Skeletal muscle tissue (tissue), 3 donors: ENCODE measurements at regions not wholly inside any gene's neighbourhood (a gene's known extent, or its start where the extent isn't known, plus 50 kb on each side); places are given as distances from the start of the nearest gene placed in this dataset.

ENCODE experiments used
- H3K27ac ChIP-seq: one replicate; pipeline ENCODE4 v1.7.0; 2013; ENCODE audit warnings: mild to moderate bottlenecking, low read depth, low read length, inconsistent platforms
- H3K27me3 ChIP-seq, 3 donors: one replicate each; pipeline ENCODE4 v1.7.0; 2013; ENCODE audit warnings: low read length in 3 of 3; ENCODE audit not compliant: control insufficient read depth in 3 of 3, insufficient read depth in 3 of 3
- H3K36me3 ChIP-seq, 3 donors: one replicate each; pipeline ENCODE4 v1.7.0; 2013; ENCODE audit warnings: low read length in 3 of 3; ENCODE audit not compliant: control insufficient read depth in 3 of 3, insufficient read depth in 3 of 3
- H3K4me1 ChIP-seq, 3 donors: one replicate each; pipeline ENCODE4 v1.7.0; 2013; ENCODE audit warnings: low read length in 3 of 3, mild to moderate bottlenecking in 3 of 3; ENCODE audit not compliant: control insufficient read depth in 3 of 3, insufficient read depth in 3 of 3
- H3K4me3 ChIP-seq, 3 donors: one replicate each; pipeline ENCODE4 v1.7.0; 2013; ENCODE audit warnings: low read length in 3 of 3
- H3K9ac ChIP-seq, 3 donors: one replicate each; pipeline ENCODE4 v1.7.0; 2013; ENCODE audit warnings: low read length in 3 of 3, mild to moderate bottlenecking in 3 of 3, moderate library complexity in 2 of 3, low read depth in 1 of 3
- H3K9me3 ChIP-seq, 3 donors: one replicate each; pipeline ENCODE4 v1.7.0; 2013; ENCODE audit warnings: low read length in 3 of 3; ENCODE audit not compliant: control insufficient read depth in 3 of 3
- donor health status: Osteomylitis.

GRCh38 chr1:29567257-29567656 is 330.9 kb downstream of the PTPRU start:
- no peaks in the 10 kb centered on the region for H3K36me3 ChIP-seq
- H3K9ac ChIP-seq: no peak overlapping the region
- H3K9me3 ChIP-seq: peaks cover 2 to 24% (median 16%) of the 10 kb centered on the region in 3 donors
- peaks cover 0 to 8% (median 0%) of the 10 kb centered on the region in 3 donors for H3K4me1 ChIP-seq
- H3K27ac ChIP-seq: no peak overlapping the region
- H3K27me3 ChIP-seq: no peaks in the 10 kb centered on the region
- H3K4me3 ChIP-seq: no peak overlapping the region

GRCh38 chr1:29565490-29565889 is 329.2 kb downstream of the PTPRU start:
- Histone ChIP-seq H3K4me1 (peaks cover 0 to 8% (median 0%) of the 10 kb centered on the region in 3 donors), H3K9ac (no peak overlapping the region), H3K27ac (no peak overlapping the region), H3K36me3 (no peaks in the 10 kb centered on the region), H3K4me3 (no peak overlapping the region), H3K27me3 (no peaks in the 10 kb centered on the region), H3K9me3 (peaks cover 2 to 24% (median 16%) of the 10 kb centered on the region in 3 donors)

DNA sequence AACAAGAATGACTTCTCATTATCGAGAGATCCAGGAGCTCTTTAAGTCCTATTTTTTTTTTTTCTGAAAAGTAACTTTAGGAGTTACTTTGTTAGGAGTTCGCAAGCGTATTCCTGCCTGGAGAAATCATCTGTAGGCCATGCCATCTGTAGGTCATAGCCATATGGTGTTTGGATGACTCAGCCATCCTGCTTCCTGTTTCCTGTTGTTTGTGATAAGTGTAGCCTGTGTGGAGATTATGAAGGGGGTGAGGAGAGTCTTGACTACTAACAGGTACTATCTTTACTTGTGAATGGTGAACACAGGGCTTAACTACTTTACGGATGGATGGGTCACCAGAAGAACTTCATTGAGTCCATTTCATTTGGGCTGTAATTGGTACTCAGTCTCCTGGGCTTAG is 327.2 kb downstream of the PTPRU start:
- Histone ChIP-seq H3K9ac (no peak overlapping the region), H3K27ac (no peak overlapping the region), H3K36me3 (no peaks in the 10 kb centered on the region), H3K4me1 (no peaks in the 10 kb centered on the region), H3K9me3 (peaks cover 2 to 24% (median 10%) of the 10 kb centered on the region in 3 donors), H3K27me3 (no peaks in the 10 kb centered on the region), H3K4me3 (no peak overlapping the region)

- H3K9me3 ChIP-seq: peaks cover 2 to 24% (median 10%) of the 10 kb centered on the region in 3 donors
- H3K36me3 ChIP-seq: no peaks in the 10 kb centered on the region
- no peak overlapping the region for H3K4me3 ChIP-seq
- no peak overlapping the region for H3K27ac ChIP-seq
- H3K9ac ChIP-seq: no peak overlapping the region
- H3K4me1 ChIP-seq: no peaks in the 10 kb centered on the region
- H3K27me3 ChIP-seq: no peaks in the 10 kb centered on the region
These were observed 326.8 kb downstream of the PTPRU start for GRCh38 chr1:29563092-29563491.

DNA sequence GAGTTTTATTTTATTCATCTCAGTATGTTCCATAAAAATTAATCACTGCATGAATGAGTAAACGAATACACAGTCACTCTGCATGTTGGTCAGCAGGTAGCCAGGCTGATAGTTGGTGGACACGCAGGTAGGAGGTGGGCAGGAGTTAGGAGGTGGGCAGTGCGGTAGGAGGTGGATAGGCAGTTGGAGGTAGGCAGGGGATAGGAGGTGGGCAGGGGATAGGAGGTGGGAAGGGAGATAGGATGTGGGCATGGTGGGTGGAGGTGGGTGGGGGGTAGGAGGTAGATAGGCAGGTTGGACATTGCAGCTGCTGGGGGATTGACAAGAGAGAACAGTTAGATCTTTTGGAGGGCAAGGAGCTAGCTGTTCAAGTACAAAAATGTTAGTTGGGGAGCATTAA is 322.7 kb downstream of the PTPRU start:
- Histone ChIP-seq H3K9ac (no peak overlapping the region), H3K9me3 (peaks cover 0 to 6% (median 5%) of the 10 kb centered on the region in 3 donors), H3K36me3 (no peaks in the 10 kb centered on the region), H3K4me1 (no peaks in the 10 kb centered on the region), H3K27me3 (peaks cover 3 to 17% (median 9%) of the 10 kb centered on the region in 3 donors), H3K4me3 (no peak overlapping the region), H3K27ac (no peak overlapping the region)

DNA sequence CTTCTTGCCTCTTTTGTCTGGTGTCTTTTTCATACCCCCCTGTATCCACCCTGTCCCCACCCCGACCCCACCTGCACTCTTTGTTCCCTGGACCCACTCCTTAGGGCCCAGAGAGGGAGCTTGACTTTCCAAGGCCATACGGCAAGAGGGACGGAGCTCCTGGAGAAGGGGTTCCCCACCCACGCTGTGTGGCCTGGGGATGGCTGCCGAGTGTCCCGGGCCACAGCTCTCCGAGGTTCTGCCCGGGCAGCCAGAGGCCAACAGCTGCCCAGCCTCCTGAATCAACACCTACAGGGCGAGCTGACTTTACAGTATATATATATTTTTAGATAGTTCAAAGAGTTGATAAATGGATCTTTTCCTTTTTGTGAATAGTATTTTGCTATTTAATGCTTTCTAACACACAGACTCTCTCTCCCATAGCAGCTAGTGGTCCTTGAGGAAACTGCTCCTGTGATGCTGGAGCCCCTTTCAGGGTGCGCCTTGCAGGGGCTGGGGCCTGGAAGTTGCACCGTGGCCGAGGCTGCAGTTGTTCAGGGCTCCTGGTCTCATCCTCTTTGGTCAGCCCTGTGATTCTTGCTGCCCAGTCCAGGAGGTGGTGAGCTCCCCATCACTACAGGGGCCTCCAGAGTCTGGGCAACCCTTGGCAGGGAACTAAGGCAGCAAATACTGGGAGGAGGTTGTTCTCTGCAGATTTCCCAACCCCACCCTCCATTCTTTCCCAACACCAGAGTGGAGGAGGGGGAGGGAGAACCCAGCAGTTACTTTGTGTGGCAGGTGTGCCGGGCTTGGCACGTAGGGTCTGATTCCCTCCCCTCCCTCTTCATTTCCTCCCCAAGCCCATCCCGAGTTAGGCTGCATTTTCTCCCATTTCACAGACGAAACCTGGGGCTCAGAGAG is 321.6 kb downstream of the PTPRU start:
- H3K27ac ChIP-seq: no peak overlapping the region
- H3K4me3 ChIP-seq: no peak overlapping the region
- H3K9ac ChIP-seq: no peak overlapping the region
- H3K27me3 ChIP-seq: peaks cover 3 to 17% (median 9%) of the 10 kb centered on the region in 3 donors
- no peaks in the 10 kb centered on the region for H3K36me3 ChIP-seq
- H3K9me3 ChIP-seq: peaks cover 0 to 5% (median 2%) of the 10 kb centered on the region in 3 donors
- H3K4me1 ChIP-seq: no peaks in the 10 kb centered on the region

GRCh38 chr1:29557066-29557465 is 320.7 kb downstream of the PTPRU start:
- Histone ChIP-seq H3K9me3 (no peaks in the 10 kb centered on the region), H3K4me1 (no peaks in the 10 kb centered on the region), H3K4me3 (no peak overlapping the region), H3K27ac (no peak overlapping the region), H3K27me3 (peaks cover 3 to 17% (median 9%) of the 10 kb centered on the region in 3 donors), H3K36me3 (no peaks in the 10 kb centered on the region), H3K9ac (no peak overlapping the region)

DNA sequence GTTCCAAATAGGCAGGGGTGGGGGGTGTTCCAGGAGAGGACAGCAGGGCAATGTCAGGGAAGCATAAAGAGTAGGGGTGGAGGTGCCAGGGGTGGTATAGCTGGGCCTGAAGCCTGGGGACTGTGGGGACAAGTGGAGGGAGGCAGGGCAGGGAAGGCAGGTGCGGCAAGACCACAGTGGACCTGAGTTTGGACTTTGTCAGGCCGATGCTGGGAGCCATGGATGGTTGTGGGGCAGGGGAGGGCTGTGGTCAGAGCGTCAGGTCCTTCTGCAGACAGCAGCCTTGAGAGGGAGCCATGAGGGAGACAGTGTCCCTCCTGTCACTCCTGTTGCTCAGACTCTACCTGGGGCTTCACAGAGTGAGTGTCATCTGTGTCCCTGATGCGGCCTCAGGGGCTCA is 320.3 kb downstream of the PTPRU start:
- Histone ChIP-seq H3K9ac (no peak overlapping the region), H3K27me3 (peaks cover 3 to 17% (median 9%) of the 10 kb centered on the region in 3 donors), H3K36me3 (no peaks in the 10 kb centered on the region), H3K27ac (no peak overlapping the region), H3K4me1 (no peaks in the 10 kb centered on the region), H3K4me3 (no peak overlapping the region), H3K9me3 (no peaks in the 10 kb centered on the region)

DNA sequence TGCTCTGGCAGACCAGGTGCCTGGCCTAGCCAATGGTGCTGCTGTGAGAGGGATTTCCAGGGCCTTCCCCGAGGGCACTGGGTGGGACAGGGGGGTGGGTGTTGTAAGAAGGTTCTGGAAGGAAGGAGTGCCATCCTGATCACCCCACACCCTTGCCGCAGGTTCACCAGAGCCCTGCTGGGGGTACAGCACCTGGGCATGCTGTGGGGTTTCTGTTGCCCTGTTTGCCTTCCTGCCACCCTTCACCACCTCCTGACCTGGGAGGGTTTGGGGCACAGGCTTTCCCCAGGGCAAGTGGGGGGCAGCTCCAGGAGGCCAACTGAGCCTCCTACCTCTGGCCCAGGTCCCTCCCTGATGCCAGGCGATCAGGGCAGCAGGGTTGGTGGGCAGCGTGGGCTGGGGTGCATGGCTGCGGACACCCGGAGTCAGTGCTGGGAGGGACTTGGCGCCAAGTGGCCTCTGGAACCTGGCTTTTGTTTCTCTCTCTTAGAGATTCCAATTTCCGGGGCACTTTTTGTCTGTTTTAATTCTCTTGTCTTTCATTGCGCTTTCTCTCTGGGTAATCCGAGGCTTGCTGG is 318.8 kb downstream of the PTPRU start:
- Histone ChIP-seq H3K27me3 (peaks cover 3 to 22% (median 9%) of the 10 kb centered on the region in 3 donors), H3K4me3 (no peak overlapping the region), H3K36me3 (no peaks in the 10 kb centered on the region), H3K9me3 (no peaks in the 10 kb centered on the region), H3K27ac (no peak overlapping the region), H3K4me1 (no peaks in the 10 kb centered on the region), H3K9ac (no peak overlapping the region)

GRCh38 chr1:29554208-29554778 is 318.0 kb downstream of the PTPRU start:
- Histone ChIP-seq H3K27me3 (peaks cover 3 to 22% (median 9%) of the 10 kb centered on the region in 3 donors), H3K9me3 (no peaks in the 10 kb centered on the region), H3K36me3 (no peaks in the 10 kb centered on the region), H3K4me1 (no peaks in the 10 kb centered on the region), H3K9ac (no peak overlapping the region), H3K27ac (no peak overlapping the region), H3K4me3 (no peak overlapping the region)
